IMR-90 (cell line): ENCODE measurements at regions not wholly inside any gene's neighbourhood (a gene's known extent, or its start where the extent isn't known, plus 50 kb on each side); places are given as distances from the start of the nearest gene placed in this dataset.

Source experiments
- ATAC-seq: fragments of 200-7000 bp; cut with Tn5 transposase; 2 replicates; pipeline ENCODE4 v1.9.1; 2020; ENCODE audit warnings: low read depth, mild to moderate bottlenecking, moderate library complexity
- BruUV-seq: library from RNA; stranded (reverse); fragments of 400-500 nt; replicated peaks from 2 replicates; lab custom pipeline; 2021; lab: Mats Ljungman, UMichigan
- CTCF ChIA-PET: fragments of 300-600 bp; formaldehyde crosslinking; extraction: SDS; loops from one replicate; lab custom pipeline; 2021; ENCODE audit warnings: antibody characterized with exemption; lab: Yijun Ruan, JAX
- POLR2A ChIA-PET: fragments of 300-600 bp; sonication (Branson Sonifier 250); formaldehyde crosslinking; loops from one replicate; lab custom pipeline; 2022; ENCODE audit warnings: antibody characterized with exemption; ENCODE audit not compliant: unreplicated experiment; lab: Charles Lee
- DNase-seq: peaks from one replicate; pipeline ENCODE4 v3.0.0; 2013
- H2AFZ ChIP-seq: replicated peaks from 2 replicates; pipeline ENCODE3; 2013; ENCODE audit warnings: low read length, mild to moderate bottlenecking; ENCODE audit not compliant: poor library complexity
- H2AK5ac ChIP-seq: 2 replicates; pipeline ENCODE4 v1.6.1; 2013; ENCODE audit warnings: low read depth, low read length, inconsistent platforms
- H2AK9ac ChIP-seq: replicated peaks from 2 replicates; pipeline ENCODE3; 2013; ENCODE audit warnings: mild to moderate bottlenecking, low read depth, low read length, moderate library complexity; ENCODE audit not compliant: poor library complexity
- H2BK120ac ChIP-seq: 2 replicates; pipeline ENCODE4 v1.6.1; 2013; ENCODE audit warnings: low read depth, low read length, inconsistent platforms
- H2BK15ac ChIP-seq: 3 replicates; pipeline ENCODE4 v1.6.1; 2013; ENCODE audit warnings: low read depth, low read length, inconsistent platforms
- H2BK20ac ChIP-seq: 2 replicates; pipeline ENCODE4 v1.6.1; 2013; ENCODE audit warnings: low read depth, mild to moderate bottlenecking, inconsistent platforms, low read length, moderate library complexity
- H2BK5ac ChIP-seq: 2 replicates; pipeline ENCODE4 v1.6.1; 2013; ENCODE audit warnings: mild to moderate bottlenecking, low read depth, low read length, inconsistent platforms; ENCODE audit not compliant: poor library complexity, severe bottlenecking
- H3K14ac ChIP-seq: replicated peaks from 2 replicates; pipeline ENCODE4 v1.6.1; 2013; ENCODE audit warnings: low read depth, low read length, inconsistent platforms
- H3K18ac ChIP-seq: 2 replicates; pipeline ENCODE4 v1.6.1; 2013; ENCODE audit warnings: low read depth, low read length, control low read depth
- H3K23ac ChIP-seq: 2 replicates; pipeline ENCODE4 v1.6.1; 2013; ENCODE audit warnings: low read depth, low read length, inconsistent platforms
- H3K27ac ChIP-seq: 2 replicates; pipeline ENCODE4 v1.5.1; 2013; ENCODE audit warnings: mild to moderate bottlenecking, control low read depth, low read length; ENCODE audit not compliant: insufficient read depth
- H3K27me3 ChIP-seq: 2 replicates; pipeline ENCODE4 v1.6.1; 2013; ENCODE audit warnings: low read length; ENCODE audit not compliant: control insufficient read depth, insufficient read depth
- H3K36me3 ChIP-seq: 2 replicates; pipeline ENCODE4 v1.6.1; 2013; ENCODE audit warnings: low read length, mixed read lengths; ENCODE audit not compliant: control insufficient read depth, insufficient read depth
- H3K4ac ChIP-seq: 2 replicates; pipeline ENCODE4 v1.6.1; 2013; ENCODE audit warnings: low read depth, low read length, inconsistent platforms
- H3K4me1 ChIP-seq: 2 replicates; pipeline ENCODE4 v1.6.1; 2013; ENCODE audit warnings: low read length, mixed read lengths; ENCODE audit not compliant: control insufficient read depth, insufficient read depth
- H3K4me2 ChIP-seq: 2 replicates; pipeline ENCODE4 v1.6.1; 2013; ENCODE audit warnings: low read depth, mild to moderate bottlenecking, control low read depth, low read length, moderate library complexity
- H3K4me3 ChIP-seq: 2 replicates; pipeline ENCODE4 v1.5.1; 2013; ENCODE audit warnings: low read depth, mild to moderate bottlenecking, control low read depth, low read length, moderate library complexity; ENCODE audit not compliant: insufficient read depth
- H3K56ac ChIP-seq: 2 replicates; pipeline ENCODE4 v1.6.1; 2013; ENCODE audit warnings: low read length, inconsistent platforms; ENCODE audit not compliant: insufficient read depth; ENCODE audit errors: extremely low read depth
- H3K79me1 ChIP-seq, 2 experiments: 2 replicates each; pipeline ENCODE4 v1.6.1; 2013; ENCODE audit warnings: low read length in 2 of 2, inconsistent platforms in 1 of 2, low read depth in 1 of 2
- H3K9ac ChIP-seq: 2 replicates; pipeline ENCODE4 v1.6.1; 2013; ENCODE audit warnings: low read depth, low read length, control low read depth
- H3K9me1 ChIP-seq: 2 replicates; pipeline ENCODE4 v1.6.1; 2013; ENCODE audit warnings: low read length, inconsistent platforms; ENCODE audit not compliant: insufficient read depth
- H3K9me3 ChIP-seq: 2 replicates; pipeline ENCODE4 v1.6.1; 2013; ENCODE audit warnings: low read length; ENCODE audit not compliant: control insufficient read depth, insufficient read depth
- H4K20me1 ChIP-seq: 2 replicates; pipeline ENCODE4 v1.6.1; 2013; ENCODE audit warnings: low read length, inconsistent platforms; ENCODE audit not compliant: insufficient read depth
- H4K5ac ChIP-seq: 2 replicates; pipeline ENCODE4 v1.6.1; 2013; ENCODE audit warnings: mild to moderate bottlenecking, low read depth, low read length, control low read depth
- H4K8ac ChIP-seq, 2 experiments: 2 replicates each; pipeline ENCODE4 v1.6.1; 2013; ENCODE audit warnings: low read depth in 2 of 2, low read length in 2 of 2, control low read depth in 1 of 2, inconsistent platforms in 1 of 2
- H4K91ac ChIP-seq: 2 replicates; pipeline ENCODE4 v1.6.1; 2013; ENCODE audit warnings: low read depth, low read length, inconsistent platforms; ENCODE audit not compliant: insufficient read depth
- CEBPB ChIP-seq: IDR thresholded peaks from 2 replicates; pipeline ENCODE4 v1.6.1; 2012; ENCODE audit warnings: low read depth, low read length, improper control_type of control experiment
- CTCF ChIP-seq: conservative IDR thresholded peaks from 2 replicates; pipeline ENCODE4 v1.5.1; 2012; ENCODE audit warnings: mild to moderate bottlenecking, low read depth, low read length, improper control_type of control experiment
- NFE2L2 ChIP-seq: fragments of 150-350 bp; IDR thresholded peaks from 2 replicates; pipeline ENCODE4 v1.6.1; 2016; ENCODE audit warnings: low read depth, mild to moderate bottlenecking, low read length
- POLR2A ChIP-seq: IDR thresholded peaks from 2 replicates; pipeline ENCODE4 v1.6.1; 2012; ENCODE audit warnings: mild to moderate bottlenecking, low read depth, low read length
- RFX5 ChIP-seq: IDR thresholded peaks from 2 replicates; pipeline ENCODE4 v1.8.0; 2012; ENCODE audit warnings: low read depth, mild to moderate bottlenecking, low read length, moderate library complexity
- WGBS, 2 experiments: methylation state at CpG; one replicate each; pipeline versions ENCODE4 v1.1.5 to v1.1.7; 2013; ENCODE audit warnings: missing lambda C conversion rate in 2 of 2; ENCODE audit not compliant: insufficient read length in 1 of 2; ENCODE audit errors: extremely low coverage in 2 of 2; 5-methylcytosine and 5-hydroxymethylcytosine counted together
- dilution Hi-C: fragments of 300-500 bp; cut with HindIII; formaldehyde crosslinking; loops from one replicate; pipeline ENCODE4 v1.14.3; 2018; ENCODE audit warnings: low sequenced_read_pairs; ENCODE audit not compliant: unreplicated experiment
- in situ Hi-C: fragments of 300-500 bp; cut with MboI; formaldehyde crosslinking; loops from 3 replicates; pipeline ENCODE4 v1.14.3; 2019; ENCODE audit warnings: low sequenced_read_pairs, inconsistent platforms, mixed read lengths
- intact Hi-C: fragments of 100-400 bp; cut with micrococcal nuclease; formaldehyde crosslinking; loops from 2 replicates; pipeline ENCODE4 v1.10.0; 2022

GRCh38 chr3:157982359-157982758 is 123.9 kb downstream of the SHOX2 start:
- no peak overlapping the region for H2BK120ac ChIP-seq
- H3K23ac ChIP-seq, result no peak overlapping the region
- no peak overlapping the region for H3K14ac ChIP-seq
- H3K4ac ChIP-seq, result no peak overlapping the region
- H4K8ac ChIP-seq, result no peak overlapping the region
- BruUV-seq, result no TSS peak
- no peaks in the 10 kb centered on the region for H3K9me3 ChIP-seq
- H3K4me1 ChIP-seq, result no peaks in the 10 kb centered on the region
- ATAC-seq (no peak), DNase-seq (no peak)
- H3K36me3 ChIP-seq, result no peaks in the 10 kb centered on the region
- H3K9me1 ChIP-seq, result no peaks in the 10 kb centered on the region
- ChIA-PET CTCF (no interaction called here), POLR2A (no interaction called here)
- in situ Hi-C loops (no loop called here), dilution Hi-C loops (no loop called here), intact Hi-C loops (no loop called here)
- TF ChIP-seq CEBPB, result no peak
- TF ChIP-seq POLR2A, result no peak
- TF ChIP-seq CTCF, result no peak
- no peak for TF ChIP-seq NFE2L2
- TF ChIP-seq RFX5, result no peak
- no peak overlapping the region for H2AK5ac ChIP-seq
- no CpG with 5 or more reads among the region's 1 CpG for WGBS, 2 experiments
- H3K27ac ChIP-seq, result no peak overlapping the region
- H2BK20ac ChIP-seq, result no peak overlapping the region
- no peak overlapping the region for H3K56ac ChIP-seq
- no peak overlapping the region for H3K4me3 ChIP-seq
- H4K5ac ChIP-seq, result no peak overlapping the region
- H3K18ac ChIP-seq, result no peak overlapping the region
- no peaks in the 10 kb centered on the region for H3K27me3 ChIP-seq
- H3K9ac ChIP-seq, result no peak overlapping the region
- no peak overlapping the region for H2AFZ ChIP-seq
- H3K4me2 ChIP-seq, result no peak overlapping the region
- no peak overlapping the region for H2BK5ac ChIP-seq
- no peak overlapping the region for H2BK15ac ChIP-seq
- H2AK9ac ChIP-seq, result no peak overlapping the region
- H4K91ac ChIP-seq, result no peak overlapping the region
- H4K20me1 ChIP-seq, result no peaks in the 10 kb centered on the region
- H3K79me1 ChIP-seq, result no peaks in the 10 kb centered on the region
